ENCODE measurements at regions not wholly inside any gene's neighbourhood (a gene's known extent, or its start where the extent isn't known, plus 50 kb on each side); places are given as distances from the start of the nearest gene placed in this dataset.
A peak's percentile ranks its signal among the peaks of the same experiment; 100 is the strongest.

DNA sequence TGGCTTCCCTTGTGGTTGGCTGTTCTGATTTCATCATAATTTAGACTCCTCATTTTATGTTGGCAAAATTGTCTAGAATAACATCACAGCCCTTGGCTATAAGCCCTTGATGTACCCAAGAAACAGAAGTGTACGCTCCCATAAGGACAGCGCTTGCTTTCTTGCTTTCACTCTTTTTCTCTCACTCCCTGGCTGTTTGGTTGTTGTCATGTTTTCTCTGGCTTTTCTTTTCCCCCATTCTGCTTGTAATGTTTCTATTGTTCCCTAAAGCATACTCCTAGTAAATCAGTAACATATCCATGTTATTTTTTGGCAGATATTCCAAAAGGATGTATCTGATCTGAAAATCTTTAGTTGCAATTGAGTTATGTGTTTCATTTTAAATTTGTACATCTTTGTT lies 530.5 kb downstream of the NOVA1 start:
- ATAC-seq (no peak), DNase-seq (ENCODE audit: low spot score) (no peak)
- intact Hi-C loops (cut with DNase I): no loop called here

DNA sequence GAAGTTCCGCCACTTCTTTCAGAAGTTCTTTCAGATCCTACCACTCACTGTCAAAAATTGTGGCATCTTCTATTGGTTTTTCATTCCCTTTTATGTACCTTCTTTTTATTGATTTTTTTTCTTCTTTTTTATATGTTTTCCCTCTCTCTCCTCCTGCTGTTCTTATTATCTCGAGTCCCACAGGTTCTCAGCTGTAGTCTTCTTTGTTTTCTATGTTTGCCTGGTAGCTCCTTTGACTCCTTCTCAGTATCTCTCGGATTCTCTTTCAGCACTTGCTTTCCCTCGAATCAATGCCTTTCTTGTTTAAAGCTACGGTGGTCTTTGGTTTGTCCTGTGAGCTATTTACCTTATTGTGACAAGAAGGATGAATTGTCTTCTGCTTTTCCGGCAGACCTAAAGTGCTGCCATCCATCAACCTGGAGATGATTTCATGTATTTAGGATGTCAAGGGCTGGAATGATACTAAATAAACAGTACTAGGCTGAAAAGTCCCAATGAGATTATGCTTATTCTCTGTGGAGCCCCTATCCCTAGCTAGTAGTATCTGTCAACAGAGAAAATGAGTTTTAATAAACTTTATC lies 541.7 kb downstream of the NOVA1 start:
- intact Hi-C loops (cut with DNase I): no loop called here
- ATAC-seq (no peak), DNase-seq (ENCODE audit: low spot score) (no peak)

- DNase-seq (ENCODE audit: low spot score) (no peak), ATAC-seq (no peak)
- intact Hi-C loops (cut with DNase I): no loop called here
These were observed 565.5 kb downstream of the NOVA1 start for GRCh38 chr14:26032348-26032747.

DNA sequence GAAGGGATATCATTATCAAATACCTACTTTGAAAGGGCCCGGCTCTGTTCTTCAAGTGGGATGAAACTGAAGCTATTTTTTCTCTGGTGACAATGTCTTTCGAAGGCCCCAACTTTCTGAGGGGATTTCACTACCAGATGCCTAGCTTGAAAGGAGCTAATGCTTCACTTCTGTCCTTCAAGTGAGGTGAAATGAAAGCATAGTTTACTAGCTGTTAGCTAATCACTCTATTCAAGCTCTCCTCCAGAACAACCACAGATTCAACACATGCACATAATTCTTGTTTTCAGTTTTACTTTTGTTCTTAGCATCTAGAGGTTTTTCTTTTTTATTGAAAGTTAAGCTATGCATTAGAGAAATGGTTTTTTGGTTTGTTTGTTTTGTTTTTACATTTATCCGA lies 571.4 kb downstream of the NOVA1 start:
- no peak for ATAC-seq
- intact Hi-C loops (cut with DNase I): no loop called here
- DNase-seq (ENCODE audit: low spot score): no peak

GRCh38 chr14:26023967-26024366 lies 573.9 kb downstream of the NOVA1 start:
- intact Hi-C loops (cut with DNase I): no loop called here
- DNase-seq (ENCODE audit: low spot score) (no peak), ATAC-seq (no peak)

DNA sequence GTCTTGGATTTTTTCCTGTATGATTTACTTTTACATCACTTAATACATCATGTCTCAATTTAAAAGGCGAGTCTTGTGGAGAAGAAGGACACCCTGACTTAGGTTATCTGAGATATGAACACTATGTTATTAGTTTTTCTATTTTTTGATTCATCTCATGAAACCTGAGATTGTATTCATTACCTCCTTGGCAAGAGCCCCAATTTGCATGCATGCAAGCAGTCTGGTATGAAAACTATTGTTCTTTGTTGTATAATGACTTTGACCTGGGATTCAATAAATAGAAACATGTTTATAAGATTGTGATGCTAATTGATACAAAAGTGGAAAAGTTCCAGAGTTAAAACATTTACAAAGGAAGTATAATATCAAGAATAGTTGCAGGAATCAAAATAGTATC lies 576.1 kb downstream of the NOVA1 start:
- DNase-seq (ENCODE audit: low spot score) (no peak), ATAC-seq (no peak)
- intact Hi-C loops (cut with DNase I): no loop called here

GRCh38 chr14:26017270-26017669 lies 580.6 kb downstream of the NOVA1 start:
- intact Hi-C loops (cut with DNase I): no loop called here
- DNase-seq (ENCODE audit: low spot score) (no peak), ATAC-seq (no peak)

- DNase-seq (ENCODE audit: low spot score): no peak
- ATAC-seq: no peak
- intact Hi-C loops (cut with DNase I): no loop called here
These were observed 589.5 kb downstream of the NOVA1 start for GRCh38 chr14:26008290-26008689.

- DNase-seq (ENCODE audit: low spot score) (no peak), ATAC-seq (no peak)
- intact Hi-C loops (cut with DNase I): no loop called here
These were observed 593.5 kb downstream of the NOVA1 start for GRCh38 chr14:26004342-26004741.

DNA sequence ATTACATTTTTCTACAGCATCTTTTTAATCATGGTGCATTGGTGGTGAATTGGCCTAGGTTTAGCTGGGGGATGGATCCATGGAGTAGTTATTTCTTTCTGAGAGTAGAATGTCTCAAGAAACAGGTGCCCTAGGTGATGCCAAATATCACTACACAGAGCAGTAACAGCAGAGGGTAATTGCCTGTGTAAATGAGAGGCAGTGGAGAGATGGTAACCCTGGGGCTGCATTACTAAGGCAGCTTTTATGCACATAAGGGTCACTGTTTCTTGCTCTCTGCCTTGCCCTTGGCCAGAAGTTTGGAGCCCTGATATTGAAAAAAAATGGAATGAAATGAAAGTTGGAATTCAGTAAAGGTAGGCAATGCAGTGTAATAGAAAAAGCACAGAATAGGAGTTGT lies 604.0 kb downstream of the NOVA1 start:
- no peak for ATAC-seq
- intact Hi-C loops (cut with DNase I): no loop called here

GRCh38 chr14:25988536-25988935 lies 609.3 kb downstream of the NOVA1 start:
- intact Hi-C loops (cut with DNase I): no loop called here

More for the DNA sequence above, 604.0 kb downstream of the NOVA1 start:
- DNase-seq (ENCODE audit: low spot score): no peak

DNA sequence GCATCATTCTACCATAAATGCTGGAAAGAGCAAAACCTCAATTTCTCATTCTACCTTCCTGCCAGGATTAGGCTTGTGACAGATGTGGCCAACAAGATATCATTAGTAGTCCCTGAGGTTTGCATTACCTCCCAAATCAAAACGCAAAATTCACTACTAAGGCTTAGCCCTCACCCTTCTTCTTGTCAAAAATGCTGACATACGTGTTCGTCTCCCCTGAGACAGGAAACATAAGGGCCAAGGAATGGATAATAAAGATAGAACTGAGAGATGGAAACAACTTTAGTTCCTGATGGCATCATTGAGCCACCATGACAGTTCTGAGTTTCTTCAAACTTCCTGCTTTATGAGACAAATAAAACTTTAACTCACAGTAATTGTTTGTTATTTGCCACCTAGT lies 642.1 kb downstream of the NOVA1 start:
- intact Hi-C loops (cut with DNase I): no loop called here
- no peak for DNase-seq (ENCODE audit: low spot score)
- no peak for ATAC-seq

More at GRCh38 chr14:25988536-25988935, 609.3 kb downstream of the NOVA1 start:
- ATAC-seq (no peak), DNase-seq (ENCODE audit: low spot score) (no peak)

DNA sequence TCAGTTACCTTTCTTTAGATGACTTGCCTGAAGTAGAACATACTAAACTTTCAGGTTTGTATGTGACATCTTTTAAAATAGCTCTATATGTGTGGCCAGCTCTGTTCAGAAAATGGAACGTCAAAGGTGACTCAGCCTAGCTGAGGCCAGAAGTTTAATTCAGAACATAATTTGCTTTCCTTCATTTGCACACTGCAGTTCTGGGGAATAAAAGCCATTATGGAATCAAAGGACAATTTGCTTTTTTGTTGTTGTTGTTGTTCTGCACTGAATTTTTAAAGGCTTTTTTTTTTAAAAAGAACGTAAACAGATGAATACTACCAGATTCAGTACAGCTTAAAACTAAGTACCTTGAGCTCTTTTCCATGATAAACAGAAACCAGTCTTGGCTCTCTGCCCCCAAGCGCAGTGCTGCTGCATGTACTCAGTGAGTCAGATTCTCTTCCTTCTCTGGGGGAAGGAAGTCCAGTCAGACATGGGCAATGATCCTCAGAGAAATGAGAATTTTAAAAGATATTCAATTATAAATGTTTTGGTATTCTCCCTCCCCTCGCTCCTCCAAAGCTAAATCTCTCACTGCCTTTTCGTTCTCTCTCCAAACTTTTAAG lies 644.2 kb downstream of the NOVA1 start:
- DNase-seq (ENCODE audit: low spot score): peak; percentile 61
- intact Hi-C loops (cut with DNase I): no loop called here
- ATAC-seq: peak; percentile 63

DNA sequence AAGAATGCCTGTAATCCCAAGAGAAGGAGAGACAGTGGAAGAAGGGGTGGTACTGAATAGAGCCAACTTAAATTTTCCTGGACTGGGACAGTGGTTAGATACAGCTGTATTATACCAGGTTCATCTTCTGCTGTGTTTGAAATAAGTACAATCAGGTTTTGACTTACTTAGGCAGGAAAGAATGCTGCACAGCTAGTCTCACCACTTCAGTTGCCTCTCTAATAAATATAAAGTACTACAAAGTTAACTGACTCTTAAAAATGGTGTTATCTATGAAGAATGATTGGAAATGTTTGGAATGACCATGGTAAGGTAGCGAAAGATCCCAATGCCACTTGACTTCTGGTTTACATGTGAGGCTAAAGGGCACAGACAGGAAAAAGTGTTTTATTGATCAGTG lies 652.1 kb downstream of the NOVA1 start:
- no peak for DNase-seq (ENCODE audit: low spot score)
- intact Hi-C loops (cut with DNase I): loop anchor here (5.0 kb wide), 1 partner anchor 1752 kb away; no protein-coding TSS in a partner anchor
- no peak for ATAC-seq

DNA sequence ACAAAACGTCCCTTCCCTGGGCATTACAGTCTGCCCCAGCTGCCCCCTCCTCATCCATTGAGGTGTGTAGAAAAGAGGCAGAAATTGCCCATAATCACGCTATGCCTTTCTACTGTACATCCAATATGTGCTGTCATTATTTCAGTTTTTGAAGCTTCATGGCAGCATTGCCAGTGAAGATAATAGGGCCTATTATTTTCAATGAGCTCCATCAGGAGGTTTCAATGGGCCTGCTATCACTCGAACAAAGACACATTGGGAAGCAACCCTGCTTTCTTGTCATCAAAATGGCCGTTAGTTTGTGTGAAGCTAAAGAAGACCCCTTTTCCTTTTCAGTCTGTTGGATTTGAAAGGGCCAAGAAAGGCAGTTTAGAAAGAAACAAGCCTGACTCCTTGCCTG lies 653.8 kb downstream of the NOVA1 start:
- DNase-seq (ENCODE audit: low spot score) (no peak), ATAC-seq (no peak)
- intact Hi-C loops (cut with DNase I): no loop called here

DNA sequence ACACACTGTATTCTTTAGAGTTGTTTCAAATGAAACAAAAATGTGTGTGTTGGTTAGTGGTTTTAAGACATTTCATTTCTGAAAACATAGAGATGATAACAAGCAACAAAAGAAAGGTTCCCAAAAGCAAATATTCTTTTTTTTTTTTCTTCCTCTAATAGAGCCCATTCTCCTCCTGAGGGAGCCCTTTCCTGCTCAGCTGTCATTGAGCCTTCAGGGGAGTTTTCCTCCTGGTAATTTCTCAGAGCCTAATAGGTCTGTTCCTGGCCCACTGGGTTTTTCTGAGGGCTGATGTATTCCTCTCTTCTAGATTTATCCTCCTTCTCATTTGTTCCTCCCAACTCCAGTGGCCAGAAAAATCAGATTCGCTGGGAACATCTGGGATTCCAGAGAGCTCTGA lies 654.5 kb downstream of the NOVA1 start:
- no peak for DNase-seq (ENCODE audit: low spot score)

GRCh38 chr14:25942090-25942489 lies 655.7 kb downstream of the NOVA1 start:
- DNase-seq (ENCODE audit: low spot score): no peak
- ATAC-seq: no peak
- intact Hi-C loops (cut with DNase I): no loop called here

More for the DNA sequence above, 654.5 kb downstream of the NOVA1 start:
- ATAC-seq: no peak
- intact Hi-C loops (cut with DNase I): no loop called here

GRCh38 chr14:25933731-25934130 lies 664.1 kb downstream of the NOVA1 start:
- no peak for ATAC-seq
- intact Hi-C loops (cut with DNase I): no loop called here

GRCh38 chr14:25929881-25930615 lies 667.8 kb downstream of the NOVA1 start:
- DNase-seq (ENCODE audit: low spot score) (no peak), ATAC-seq (no peak)
- intact Hi-C loops (cut with DNase I): no loop called here

More at GRCh38 chr14:25933731-25934130, 664.1 kb downstream of the NOVA1 start:
- no peak for DNase-seq (ENCODE audit: low spot score)

DNA sequence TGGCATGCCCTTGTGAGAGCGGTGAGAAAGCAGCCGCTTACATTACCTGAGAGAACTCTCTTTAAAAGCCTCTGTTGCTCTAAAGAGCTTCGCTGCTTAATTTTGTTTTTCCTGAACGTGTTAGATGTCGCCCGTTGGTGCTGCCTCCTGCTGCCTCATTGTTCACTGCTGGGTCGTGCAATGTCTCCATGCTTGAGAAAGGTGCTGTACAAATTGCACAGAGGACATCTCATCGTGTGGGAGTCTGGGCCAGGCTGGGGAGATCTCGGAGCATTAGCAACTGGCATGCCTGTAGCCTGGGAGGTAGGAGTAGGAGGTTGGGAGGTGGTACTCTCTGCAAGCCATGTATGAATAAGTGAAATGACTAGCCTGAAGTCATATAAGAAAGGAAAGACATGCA lies 686.0 kb downstream of the NOVA1 start:
- intact Hi-C loops (cut with DNase I): no loop called here
- no peak for ATAC-seq
- DNase-seq (ENCODE audit: low spot score): no peak
